GM18517 (cell line): ENCODE measurements at regions not wholly inside any gene's neighbourhood (a gene's known extent, or its start where the extent isn't known, plus 50 kb on each side); places are given as distances from the start of the nearest gene placed in this dataset.

Source experiments
- ATAC-seq: cut with Tn5 transposase; IDR thresholded peaks from one replicate; pipeline ENCODE4 v1.9.1; 2021; ENCODE audit warnings: mild to moderate bottlenecking, moderate library complexity; ENCODE audit not compliant: unreplicated experiment

DNA sequence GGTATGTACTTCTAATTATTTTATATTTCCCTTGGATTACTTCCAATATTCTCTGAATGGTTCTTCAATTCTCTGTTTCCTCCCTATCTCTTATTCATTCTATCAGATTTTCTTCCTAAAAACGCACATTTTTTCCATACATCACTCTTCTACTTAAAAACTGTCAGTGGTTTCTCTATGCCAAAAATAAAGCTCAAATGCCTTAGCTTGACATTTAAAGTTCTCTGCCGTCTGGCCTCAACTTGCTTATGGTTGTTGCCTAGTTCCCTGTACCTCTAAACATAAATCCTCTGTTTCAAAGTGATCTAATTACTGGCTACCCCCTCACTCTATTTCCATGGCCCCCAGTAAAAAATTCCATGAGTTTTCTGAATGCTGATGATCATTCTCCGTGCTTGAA lies 671.0 kb upstream of the ADGRL2 start:
- no peak for ATAC-seq

DNA sequence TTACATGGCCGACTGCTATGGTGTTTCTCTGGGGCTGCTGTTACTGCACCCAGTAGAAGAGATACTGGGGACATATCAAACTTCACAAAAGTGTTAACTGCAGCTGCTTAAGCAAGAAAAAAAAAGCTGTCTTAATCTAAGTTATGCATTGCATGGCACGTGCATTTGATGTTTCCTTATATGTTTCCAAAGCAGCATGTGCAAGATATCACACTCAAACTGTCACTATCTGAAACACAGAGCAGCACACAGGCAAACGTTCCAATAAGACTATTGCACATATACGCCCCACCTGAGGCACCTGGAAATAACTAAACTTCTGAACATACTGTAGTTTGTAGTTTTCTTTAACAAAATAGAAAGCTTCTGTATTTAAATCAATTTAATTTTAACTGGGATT lies 671.4 kb upstream of the ADGRL2 start:
- ATAC-seq: no peak

DNA sequence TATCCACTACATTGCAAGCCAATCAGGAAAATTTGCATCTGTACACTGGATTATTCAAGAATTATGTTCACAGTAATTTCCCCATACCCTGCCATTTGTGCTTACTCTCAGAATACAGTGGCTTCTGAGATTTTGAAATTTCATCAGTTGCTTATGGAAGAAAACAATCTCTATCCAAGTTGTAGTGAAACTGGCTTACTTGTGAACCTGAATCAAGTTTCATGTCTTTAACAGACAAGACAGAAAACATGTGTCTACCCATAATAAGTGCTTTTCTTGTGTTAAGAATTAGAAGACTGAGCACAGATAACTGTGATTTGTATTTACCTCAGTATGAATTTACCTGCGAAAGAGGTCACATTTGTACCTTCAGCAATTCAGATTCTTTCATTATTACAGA lies 672.7 kb upstream of the ADGRL2 start:
- ATAC-seq: no peak

DNA sequence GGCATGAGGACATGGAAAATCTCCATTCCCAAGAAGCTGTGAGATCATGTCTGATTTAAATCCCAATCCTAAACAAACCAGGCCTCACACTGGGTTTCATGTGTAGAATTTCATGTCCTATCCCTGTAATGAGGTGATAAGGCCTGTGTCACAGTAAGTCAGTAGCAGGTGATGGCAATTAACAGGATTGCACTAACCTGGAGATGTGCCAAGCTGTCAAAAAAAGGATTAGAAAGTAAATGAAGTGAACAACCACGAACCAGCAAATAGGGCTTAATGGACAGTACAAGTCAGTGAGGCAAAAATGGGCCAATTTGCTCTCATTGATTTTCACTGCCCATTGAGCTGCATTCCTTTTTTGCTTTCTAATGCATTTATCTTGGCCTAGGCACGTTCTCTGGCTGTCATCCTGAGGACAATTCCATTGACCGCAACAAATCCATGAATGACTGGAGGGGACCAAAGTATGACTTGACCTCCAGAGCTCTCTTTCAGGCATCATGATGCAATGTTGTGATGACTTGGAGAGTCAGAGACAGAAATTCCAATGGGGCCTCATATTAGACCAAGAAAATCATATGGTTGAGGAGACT lies 673.6 kb upstream of the ADGRL2 start:
- ATAC-seq: no peak

DNA sequence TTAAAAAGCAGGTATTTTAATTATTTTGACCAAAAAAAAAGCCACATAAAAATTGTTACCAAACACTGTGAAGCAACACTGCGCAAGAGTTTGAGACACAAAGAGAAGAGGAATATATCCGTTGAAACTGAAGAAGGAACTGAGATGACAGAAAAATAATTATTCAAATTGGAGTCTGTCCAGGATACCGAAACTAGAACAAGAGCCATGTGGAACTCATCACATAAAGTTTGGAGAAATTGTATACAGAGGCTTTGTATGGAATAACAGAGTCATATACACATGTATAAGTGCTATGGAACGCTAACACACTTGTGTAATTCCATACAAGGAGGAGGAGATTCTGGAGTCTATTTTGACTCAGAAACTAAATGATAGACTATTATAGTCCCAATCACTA lies 675.1 kb upstream of the ADGRL2 start:
- ATAC-seq: no peak

DNA sequence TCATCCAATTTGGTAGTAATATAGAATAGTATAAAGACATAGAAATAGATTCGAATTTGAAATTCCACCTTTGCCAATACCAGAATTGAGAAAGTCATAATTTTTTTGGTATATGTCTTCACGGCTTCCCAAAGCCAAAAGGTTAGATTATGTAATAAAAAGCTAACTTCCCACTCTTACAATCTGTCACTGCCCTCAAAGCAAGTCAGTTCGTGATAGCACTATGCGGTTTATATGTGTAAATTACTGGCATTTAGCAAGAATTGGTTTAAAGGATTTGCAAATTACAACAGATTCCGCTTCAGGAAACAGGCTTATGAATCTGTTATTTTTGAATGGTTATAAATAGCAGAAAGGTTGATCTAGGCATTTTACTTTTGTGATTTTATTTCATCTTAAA lies 679.4 kb upstream of the ADGRL2 start:
- ATAC-seq: no peak

DNA sequence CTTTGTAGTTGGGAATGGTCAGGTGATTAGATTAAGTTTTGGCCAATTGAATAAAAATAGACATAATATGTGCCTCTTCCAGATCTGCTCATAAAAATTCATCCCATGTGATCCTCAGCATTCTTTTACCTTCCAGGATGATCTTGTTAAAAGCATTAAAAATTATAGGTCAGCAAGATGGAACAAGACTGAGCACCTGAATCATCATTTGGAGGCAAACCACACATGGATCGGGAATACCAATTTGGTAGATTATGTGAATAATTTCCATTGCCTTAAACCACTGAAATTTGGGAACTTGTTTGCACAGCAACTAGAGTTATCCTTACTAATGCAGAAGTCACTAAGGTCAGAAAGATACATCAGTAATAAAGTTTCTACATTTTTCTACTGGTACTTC lies 681.4 kb upstream of the ADGRL2 start:
- ATAC-seq: no peak

DNA sequence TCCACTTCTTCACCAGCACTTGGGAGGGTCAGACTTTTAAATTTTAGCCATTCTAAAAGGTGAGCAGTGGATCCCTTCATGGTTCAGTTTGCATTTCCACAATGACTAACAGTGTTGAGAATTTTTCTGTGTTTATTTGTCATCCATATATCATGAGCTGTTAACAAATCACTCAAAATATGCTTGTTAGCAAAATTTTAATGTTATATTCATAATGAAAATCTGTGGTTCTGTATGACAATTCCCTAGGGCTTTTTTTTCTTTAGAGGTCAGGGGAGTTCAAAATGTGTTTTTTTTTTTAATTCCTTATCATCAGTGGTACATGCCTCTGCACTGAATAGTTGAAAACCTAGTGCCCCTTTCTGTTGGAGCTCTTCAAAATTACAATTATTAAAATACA lies 682.2 kb upstream of the ADGRL2 start:
- no peak for ATAC-seq

DNA sequence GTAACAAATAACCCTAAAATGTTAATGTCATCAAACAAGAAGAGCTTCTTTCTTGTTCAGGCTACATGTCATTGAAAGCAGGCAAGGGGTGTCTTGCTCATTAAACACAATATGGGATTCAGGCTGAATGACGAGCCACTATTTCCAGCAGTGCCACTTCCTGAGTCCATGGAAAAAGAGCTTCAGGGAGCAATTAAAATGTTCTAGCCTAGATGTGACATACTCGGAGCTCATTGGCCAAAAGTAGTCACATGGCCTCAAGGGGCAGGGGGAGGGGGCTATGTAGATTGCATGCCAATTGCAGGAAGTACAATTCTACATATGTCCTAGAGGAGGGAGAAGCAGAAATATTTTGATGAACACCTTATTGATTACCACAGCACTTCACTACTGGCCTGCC lies 685.3 kb upstream of the ADGRL2 start:
- ATAC-seq: no peak

DNA sequence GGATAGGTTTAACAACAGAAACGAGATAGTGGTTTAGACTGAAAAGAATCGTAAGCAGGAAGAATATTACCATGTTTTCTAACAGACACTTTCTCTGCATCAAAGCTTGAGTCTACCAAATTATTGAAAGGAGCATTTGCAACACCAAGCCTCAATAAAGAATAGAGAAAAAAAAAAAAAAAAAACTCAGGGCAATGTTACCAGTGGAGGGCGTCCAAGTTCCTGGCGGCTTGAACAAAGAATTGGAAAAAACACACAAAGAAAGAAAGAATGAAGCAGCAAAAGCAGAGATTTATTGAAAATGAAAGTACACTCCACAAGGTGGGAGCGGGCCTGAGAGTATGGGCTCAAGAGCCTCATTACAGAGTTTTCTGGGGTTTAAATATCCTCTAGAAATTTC lies 686.5 kb upstream of the ADGRL2 start:
- no peak for ATAC-seq

DNA sequence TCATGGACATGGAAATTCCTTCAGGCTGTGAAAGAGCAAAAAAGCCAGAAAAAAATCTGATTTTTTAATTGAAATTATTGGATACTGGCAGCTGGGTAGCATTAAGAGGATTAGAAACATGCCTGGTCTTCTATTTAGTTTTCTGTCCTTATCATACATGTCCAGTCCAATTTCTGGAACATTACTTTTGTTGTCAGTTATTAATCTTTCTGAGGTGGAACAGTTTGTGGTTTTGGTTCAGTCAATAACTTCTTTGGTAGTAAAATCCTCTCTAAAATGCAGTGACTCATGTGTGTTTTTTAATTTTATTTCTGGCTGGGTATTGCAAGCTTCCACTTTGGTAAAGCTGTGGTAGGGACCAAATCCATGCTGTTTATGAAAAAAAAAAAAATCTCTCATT lies 687.0 kb upstream of the ADGRL2 start:
- ATAC-seq: no peak

DNA sequence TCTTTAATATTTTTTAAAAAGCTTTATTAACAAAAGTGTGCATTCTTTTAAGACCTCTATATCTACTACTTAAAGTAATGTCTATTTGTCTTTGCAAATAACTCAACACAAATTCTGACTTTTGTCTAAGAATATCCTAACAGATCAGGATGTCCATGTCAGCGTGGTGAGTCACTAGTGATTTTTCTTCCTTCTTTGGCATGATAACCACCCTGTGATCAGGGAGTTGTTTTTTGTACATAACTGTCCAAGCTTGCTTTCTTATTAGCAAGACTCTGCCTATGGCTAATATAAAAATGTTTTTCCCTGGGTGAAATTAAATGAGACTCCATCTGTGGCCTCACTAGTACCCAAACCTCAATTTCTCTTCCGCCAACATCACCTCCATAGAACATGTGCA lies 688.9 kb upstream of the ADGRL2 start:
- no peak for ATAC-seq

DNA sequence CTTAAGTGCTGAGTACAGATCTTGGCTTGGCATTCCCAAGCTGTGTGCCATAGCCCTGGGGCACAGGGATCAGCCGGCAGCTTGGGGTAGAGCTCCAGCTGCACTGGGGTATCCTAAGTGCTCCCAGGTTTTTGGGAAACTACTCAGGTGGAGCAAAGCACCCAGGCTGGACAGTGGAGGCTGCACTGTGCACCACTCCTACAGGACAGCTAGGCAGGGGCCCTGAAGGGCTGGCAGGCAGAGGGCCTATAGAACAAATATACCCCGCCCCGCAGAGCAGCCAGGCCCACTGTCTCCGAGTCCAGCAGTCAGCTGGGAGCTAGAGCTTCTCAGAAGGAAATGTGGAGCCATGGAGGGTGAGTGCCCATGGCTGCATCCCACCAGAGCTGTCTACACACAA lies 691.7 kb upstream of the ADGRL2 start:
- no peak for ATAC-seq

DNA sequence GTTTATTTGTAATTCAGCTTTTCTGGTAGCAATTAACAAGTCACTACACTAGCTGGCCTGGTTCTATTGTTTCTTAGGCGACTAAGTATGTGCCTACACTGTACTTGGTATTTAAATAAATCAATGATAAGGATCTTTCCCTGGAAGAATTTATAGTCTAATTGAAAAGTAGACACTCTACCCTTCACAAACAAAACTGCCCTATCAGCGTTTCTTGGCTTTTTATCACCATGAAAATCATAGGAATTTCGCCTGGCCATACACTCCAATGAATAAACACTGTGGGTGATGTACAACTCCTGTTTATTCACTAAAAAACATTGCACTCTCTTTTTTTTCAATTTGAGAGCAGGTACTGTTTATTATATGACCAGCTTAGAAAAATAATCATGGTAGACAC lies 702.9 kb upstream of the ADGRL2 start:
- no peak for ATAC-seq

DNA sequence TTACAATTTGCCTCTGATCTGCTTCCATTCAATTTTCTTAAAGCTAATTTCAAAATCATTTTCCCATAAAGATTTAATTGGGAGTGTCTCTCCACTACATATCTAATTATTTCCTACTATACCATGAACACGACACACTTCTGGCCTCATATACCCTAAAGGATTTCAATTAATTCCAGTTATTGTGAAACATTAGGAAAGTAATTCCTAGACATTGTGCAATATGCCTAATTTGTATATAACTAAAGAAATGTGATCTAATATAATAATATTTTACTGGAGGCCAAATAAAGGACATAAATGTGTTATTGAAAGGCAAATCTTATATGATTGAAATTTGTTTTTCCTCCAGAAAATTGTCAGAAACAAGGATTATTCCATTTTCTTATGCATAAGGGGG lies 727.2 kb upstream of the ADGRL2 start:
- no peak for ATAC-seq

DNA sequence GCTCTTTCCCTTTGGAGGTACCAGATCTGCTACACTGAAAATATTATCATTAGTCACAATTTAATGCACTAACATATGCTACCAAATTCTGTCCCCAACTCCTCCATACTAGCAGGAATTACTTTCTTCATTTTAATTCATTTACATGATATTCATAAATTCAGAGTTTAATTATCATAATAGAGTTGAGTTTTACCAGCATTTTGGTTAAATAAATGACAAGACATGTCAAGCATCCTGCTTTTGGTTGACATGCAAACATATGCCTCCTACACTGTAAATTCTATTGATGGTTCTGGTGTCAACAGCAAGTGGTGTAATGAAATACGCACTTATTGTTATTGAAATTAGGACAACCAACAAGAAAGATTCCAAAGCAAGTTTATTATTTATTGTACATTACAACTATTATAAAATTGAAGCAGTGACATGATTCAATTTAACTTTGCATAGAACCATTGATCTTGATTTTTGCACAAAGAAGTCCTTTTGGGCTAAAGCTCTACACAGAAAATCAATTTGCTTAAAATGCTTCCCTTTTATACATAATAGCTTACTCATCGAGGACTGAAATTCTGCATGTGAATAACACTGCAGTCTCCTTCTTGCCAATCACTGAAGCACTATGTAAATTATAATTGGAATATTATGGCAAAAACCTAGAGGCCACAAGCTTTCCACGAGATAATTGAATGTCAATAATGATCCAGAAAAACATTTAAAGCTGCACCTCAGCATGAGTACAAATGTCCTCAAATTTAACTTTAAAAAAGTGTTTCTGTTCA lies 728.6 kb upstream of the ADGRL2 start:
- ATAC-seq: no peak

DNA sequence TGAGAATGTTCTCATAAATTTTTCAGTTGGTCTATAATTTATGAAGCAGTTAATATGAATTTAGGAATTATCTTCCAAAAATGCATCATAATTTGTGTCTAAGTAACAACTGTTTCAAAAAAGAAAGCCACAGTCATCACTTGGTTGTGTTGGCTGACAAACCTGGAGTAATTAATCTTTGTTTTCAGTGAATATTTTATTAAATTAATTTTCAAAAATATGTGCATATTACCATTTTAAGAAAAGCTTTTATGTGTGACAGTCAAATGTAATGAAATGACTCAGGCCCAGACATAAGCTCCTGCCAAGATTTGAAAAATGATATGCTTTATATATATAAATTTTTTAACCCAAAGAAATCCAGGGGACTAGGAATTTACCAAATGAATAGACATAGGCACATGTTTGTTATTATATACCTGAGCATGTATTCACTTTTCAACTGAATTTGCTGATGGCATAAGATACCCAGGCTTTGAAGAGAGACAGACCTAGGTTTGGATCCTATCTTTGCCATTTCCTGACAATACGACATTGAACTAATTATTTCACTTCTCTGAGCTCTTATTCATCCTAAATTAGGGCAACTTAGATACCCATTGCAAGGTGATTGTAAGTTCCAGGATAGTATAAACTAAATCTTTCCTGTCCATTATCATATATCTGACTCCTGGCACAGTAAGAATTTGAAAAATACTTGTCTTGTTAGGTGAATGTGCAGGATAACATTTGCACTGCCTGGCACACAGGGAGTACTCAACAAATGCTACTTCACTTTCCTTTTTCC lies 729.5 kb upstream of the ADGRL2 start:
- no peak for ATAC-seq

DNA sequence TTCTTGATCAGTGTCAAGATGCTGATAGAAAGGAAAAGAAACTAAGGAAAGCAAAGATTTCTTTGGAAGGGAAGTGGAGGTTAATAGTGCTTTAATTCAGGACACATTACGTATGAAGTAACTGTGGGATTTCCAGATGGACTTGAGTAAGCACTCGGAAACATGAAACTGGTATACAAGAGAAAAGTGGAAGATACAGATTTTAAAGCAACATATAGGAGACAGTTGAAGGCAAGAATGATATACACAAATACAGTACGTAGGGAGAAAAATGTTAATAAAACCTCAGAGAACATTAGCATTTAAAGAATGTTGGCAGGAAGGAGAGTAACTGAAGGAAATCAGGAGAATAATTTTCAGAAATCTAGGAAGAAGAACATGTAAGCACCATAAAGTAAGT lies 730.9 kb upstream of the ADGRL2 start:
- no peak for ATAC-seq

DNA sequence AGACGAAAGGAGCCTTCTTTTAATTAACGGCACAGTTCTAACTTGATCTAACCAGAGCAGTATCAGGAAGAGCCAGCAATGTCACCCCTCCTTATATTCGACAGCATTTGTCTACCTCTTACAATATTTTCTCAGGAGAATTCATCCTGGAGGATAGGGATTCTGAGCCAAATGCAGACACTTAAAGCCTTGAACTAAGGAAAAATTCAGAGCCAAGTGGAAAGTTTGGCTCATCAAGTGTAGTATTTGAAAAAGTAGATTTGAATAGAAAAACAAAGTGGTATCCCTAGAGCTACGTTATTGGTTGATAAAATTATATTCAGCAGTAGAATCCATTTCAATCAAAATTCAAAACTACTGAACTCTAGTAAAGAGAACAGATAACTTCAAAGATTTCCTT lies 732.0 kb upstream of the ADGRL2 start:
- no peak for ATAC-seq

DNA sequence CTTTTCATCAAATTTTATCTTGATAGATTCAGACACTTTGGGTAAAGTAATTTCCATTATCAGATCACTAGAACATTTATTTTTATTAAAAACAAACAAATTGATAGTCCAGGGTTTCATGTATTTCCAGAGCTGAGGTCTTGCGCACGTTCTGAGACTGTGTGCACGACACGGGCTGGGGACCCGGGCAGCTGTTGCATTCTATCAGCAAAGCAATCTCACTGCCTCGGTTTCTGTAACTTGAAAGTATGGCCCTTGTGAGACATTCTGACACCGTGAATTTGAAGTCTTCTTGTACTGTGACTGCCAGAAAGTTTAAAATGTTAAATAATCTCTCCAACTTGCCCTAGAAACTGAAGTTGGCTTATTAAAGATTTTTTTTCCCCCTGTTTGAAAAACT lies 746.9 kb upstream of the ADGRL2 start:
- ATAC-seq: no peak

DNA sequence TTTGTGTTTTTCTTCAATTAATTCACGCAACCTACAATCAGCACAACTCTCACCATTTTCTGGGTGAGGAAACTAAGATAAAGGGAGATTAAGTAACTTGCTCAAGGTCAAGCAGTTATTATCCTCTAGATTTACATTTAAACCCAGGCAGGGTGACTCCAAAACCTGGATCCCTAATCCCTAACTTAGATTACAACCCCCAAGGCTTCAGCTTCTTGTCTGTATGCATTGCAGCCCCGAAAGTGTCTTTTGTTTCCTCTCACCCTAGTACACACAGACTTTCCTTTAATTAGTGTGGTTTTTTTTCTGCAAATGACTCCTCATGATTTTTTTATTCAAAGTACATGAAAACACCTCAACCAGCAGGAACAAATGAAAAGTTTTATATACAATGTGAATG lies 748.6 kb upstream of the ADGRL2 start:
- no peak for ATAC-seq

DNA sequence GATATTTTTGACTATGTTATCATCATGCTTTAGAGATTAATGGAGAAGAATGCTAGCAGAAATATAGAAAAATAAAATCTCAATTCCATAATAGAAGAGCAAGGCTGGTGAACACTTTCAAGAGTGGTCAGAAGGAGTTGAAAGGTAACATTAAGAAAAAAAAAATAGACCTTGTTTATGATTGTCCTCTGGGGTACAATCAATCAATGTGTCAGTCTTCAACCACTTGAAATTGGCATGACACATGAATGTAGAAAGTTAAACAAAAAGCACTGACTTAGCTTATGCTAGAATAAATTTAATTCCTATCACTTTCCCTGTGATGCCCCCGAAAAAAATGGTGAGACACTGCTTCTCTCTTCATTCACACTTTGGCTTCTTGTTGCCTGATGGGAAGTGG lies 750.3 kb upstream of the ADGRL2 start:
- no peak for ATAC-seq
